Central memory CD4-positive, alpha-beta T cell (primary cell): ENCODE measurements at regions not wholly inside any gene's neighbourhood (a gene's known extent, or its start where the extent isn't known, plus 50 kb on each side); places are given as distances from the start of the nearest gene placed in this dataset.
A peak's percentile ranks its signal among the peaks of the same experiment; 100 is the strongest.

Experiments
- DNase-seq: peaks from one replicate; pipeline ENCODE4 v3.0.0; 2022

GRCh38 chr14:36408388-36408787 lies 88.0 kb upstream of the MBIP start:
- no peak for DNase-seq

GRCh38 chr14:36405589-36406274 lies 85.3 kb upstream of the MBIP start:
- no peak for DNase-seq

- no peak for DNase-seq
These were observed 82.4 kb upstream of the MBIP start for GRCh38 chr14:36402867-36403266.

- DNase-seq, result no peak
These were observed 78.2 kb upstream of the MBIP start for GRCh38 chr14:36398463-36399291.

- no peak for DNase-seq
These were observed 76.9 kb upstream of the MBIP start for GRCh38 chr14:36397357-36397756.

GRCh38 chr14:36396798-36397197 lies 76.4 kb upstream of the MBIP start:
- DNase-seq, result no peak

GRCh38 chr14:36394593-36394992 lies 74.2 kb upstream of the MBIP start:
- no peak for DNase-seq

- DNase-seq, result no peak
These were observed 70.3 kb upstream of the MBIP start for GRCh38 chr14:36390718-36391117.

- no peak for DNase-seq
These were observed 63.5 kb upstream of the MBIP start for GRCh38 chr14:36383767-36384431.

- peak; percentile 44 for DNase-seq
These were observed 53.7 kb upstream of the MBIP start for GRCh38 chr14:36373982-36374673.
